H9 (cell line): ENCODE measurements at regions not wholly inside any gene's neighbourhood (a gene's known extent, or its start where the extent isn't known, plus 50 kb on each side); places are given as distances from the start of the nearest gene placed in this dataset.

Source experiments
- DNase-seq: peaks from one replicate; pipeline ENCODE4 v3.0.0-alpha.2; 2017
- H2AFZ ChIP-seq: one replicate; pipeline ENCODE4 v1.6.1; 2013; ENCODE audit warnings: mild to moderate bottlenecking, low read length, control low read depth, moderate library complexity
- H2AK5ac ChIP-seq: 2 replicates; pipeline ENCODE4 v1.6.1; 2013; ENCODE audit warnings: low read length, control low read depth, mixed read lengths; ENCODE audit not compliant: insufficient read length
- H2BK120ac ChIP-seq: one replicate; pipeline ENCODE4 v1.6.1; 2013; ENCODE audit warnings: low read depth, mild to moderate bottlenecking, low read length, control low read depth, inconsistent platforms; ENCODE audit not compliant: poor library complexity, severe bottlenecking
- H2BK12ac ChIP-seq: 2 replicates; pipeline ENCODE4 v1.6.1; 2013; ENCODE audit warnings: low read length, control low read depth, mixed read lengths, low read depth; ENCODE audit not compliant: insufficient read length
- H2BK15ac ChIP-seq: 2 replicates; pipeline ENCODE4 v1.6.1; 2013; ENCODE audit warnings: low read depth, low read length, control low read depth
- H2BK20ac ChIP-seq: one replicate; pipeline ENCODE4 v1.6.1; 2013; ENCODE audit warnings: low read depth, mild to moderate bottlenecking, low read length, control low read depth, inconsistent platforms; ENCODE audit not compliant: poor library complexity, severe bottlenecking
- H2BK5ac ChIP-seq: 2 replicates; pipeline ENCODE4 v1.6.1; 2013; ENCODE audit warnings: low read length, control low read depth, mixed read lengths; ENCODE audit not compliant: insufficient read length
- H3K14ac ChIP-seq: 2 replicates; pipeline ENCODE4 v1.6.1; 2013; ENCODE audit warnings: low read length, control low read depth; ENCODE audit not compliant: insufficient read depth
- H3K18ac ChIP-seq: 2 replicates; pipeline ENCODE4 v1.6.1; 2013; ENCODE audit warnings: low read depth, mild to moderate bottlenecking, mixed read lengths, low read length, control low read depth; ENCODE audit not compliant: insufficient read length
- H3K23ac ChIP-seq: 2 replicates; pipeline ENCODE4 v1.6.1; 2013; ENCODE audit warnings: low read length, control low read depth, mixed read lengths, low read depth; ENCODE audit not compliant: insufficient read length
- H3K23me2 ChIP-seq: 2 replicates; pipeline ENCODE4 v1.6.1; 2013; ENCODE audit warnings: low read depth, mild to moderate bottlenecking, mixed read lengths, low read length, control low read depth; ENCODE audit not compliant: insufficient read length, poor library complexity, severe bottlenecking
- H3K27ac ChIP-seq: 2 replicates; pipeline ENCODE4 v1.5.1; 2013; ENCODE audit warnings: low read length, control low read depth, mixed read lengths, low read depth; ENCODE audit not compliant: insufficient read length
- H3K27me3 ChIP-seq: 2 replicates; pipeline ENCODE4 v1.6.1; 2013; ENCODE audit warnings: low read length, control low read depth, inconsistent platforms; ENCODE audit not compliant: insufficient read depth
- H3K4ac ChIP-seq: 2 replicates; pipeline ENCODE4 v1.6.1; 2013; ENCODE audit warnings: low read depth, mild to moderate bottlenecking, control low read depth, inconsistent platforms, low read length, moderate library complexity
- H3K4me1 ChIP-seq: 2 replicates; pipeline ENCODE4 v1.6.1; 2013; ENCODE audit warnings: low read length, control low read depth, inconsistent platforms; ENCODE audit not compliant: insufficient read depth
- H3K4me2 ChIP-seq: 2 replicates; pipeline ENCODE4 v1.6.1; 2013; ENCODE audit warnings: low read length, control low read depth, mixed read lengths; ENCODE audit not compliant: insufficient read length, insufficient read depth
- H3K56ac ChIP-seq: 2 replicates; pipeline ENCODE4 v1.6.1; 2013; ENCODE audit warnings: low read depth, mild to moderate bottlenecking, mixed read lengths, low read length, control low read depth; ENCODE audit not compliant: insufficient read length
- H3K79me1 ChIP-seq: 2 replicates; pipeline ENCODE4 v1.6.1; 2013; ENCODE audit warnings: low read depth, mild to moderate bottlenecking, moderate library complexity, low read length, control low read depth, inconsistent platforms; ENCODE audit not compliant: insufficient read depth, poor library complexity, severe bottlenecking
- H3K79me2 ChIP-seq: 2 replicates; pipeline ENCODE4 v1.6.1; 2013; ENCODE audit warnings: low read length, control low read depth, inconsistent platforms; ENCODE audit not compliant: insufficient read depth
- H3K9ac ChIP-seq: 2 replicates; pipeline ENCODE4 v1.6.1; 2013; ENCODE audit warnings: low read length, control low read depth, mixed read lengths; ENCODE audit not compliant: insufficient read length; ENCODE audit errors: extremely low read depth
- H3K9me3 ChIP-seq: one replicate; pipeline ENCODE4 v1.6.1; 2013; ENCODE audit warnings: low read depth, low read length, inconsistent platforms; ENCODE audit not compliant: control insufficient read depth
- H3T11ph ChIP-seq: one replicate; pipeline ENCODE4 v1.6.1; 2013; ENCODE audit warnings: mild to moderate bottlenecking, low read length, control low read depth, inconsistent platforms
- H4K20me1 ChIP-seq: one replicate; pipeline ENCODE4 v1.6.1; 2013; ENCODE audit not compliant: control insufficient read depth, insufficient read length, insufficient read depth
- H4K5ac ChIP-seq: 2 replicates; pipeline ENCODE4 v1.6.1; 2013; ENCODE audit warnings: low read depth, mild to moderate bottlenecking, mixed read lengths, low read length, control low read depth; ENCODE audit not compliant: insufficient read length
- H4K8ac ChIP-seq: replicated peaks from 2 replicates; pipeline ENCODE4 v1.6.1; 2013; ENCODE audit warnings: low read length, control low read depth, mixed read lengths, low read depth; ENCODE audit not compliant: insufficient read length
- H4K91ac ChIP-seq: 2 replicates; pipeline ENCODE4 v1.6.1; 2013; ENCODE audit warnings: low read depth, mild to moderate bottlenecking, moderate library complexity, mixed read lengths, low read length, control low read depth; ENCODE audit not compliant: insufficient read length
- H3K27ac Mint-ChIP-seq, 3 experiments: 2 replicates in 2 of 3; 3 replicates in 1 of 3; pipeline ENCODE4 v1.8.0; 2020 to 2021; ENCODE audit warnings: mixed read lengths in 3 of 3, mild to moderate bottlenecking in 1 of 3, moderate library complexity in 1 of 3
- H3K27me3 Mint-ChIP-seq: 2 replicates; pipeline ENCODE4 v1.8.0; 2021; ENCODE audit warnings: low read depth, mild to moderate bottlenecking, moderate library complexity, mixed read lengths
- H3K36me3 Mint-ChIP-seq, 3 experiments: 2 replicates in 2 of 3; 3 replicates in 1 of 3; pipeline ENCODE4 v1.8.0; 2020 to 2021; ENCODE audit warnings: low read depth in 3 of 3, mixed read lengths in 3 of 3; ENCODE audit not compliant: insufficient read depth in 1 of 3
- H3K4me1 Mint-ChIP-seq, 2 experiments: 2 replicates each; pipeline ENCODE4 v1.8.0; 2020; ENCODE audit warnings: mixed read lengths in 2 of 2
- H3K4me3 Mint-ChIP-seq, 2 experiments: 2 replicates in 1 of 2; 3 replicates in 1 of 2; pipeline ENCODE4 v1.8.0; 2020 to 2021; ENCODE audit warnings: mild to moderate bottlenecking in 2 of 2, mixed read lengths in 2 of 2, moderate library complexity in 1 of 2
- H3K9me3 Mint-ChIP-seq, 2 experiments: 2 replicates in 1 of 2; 3 replicates in 1 of 2; pipeline ENCODE4 v1.8.0; 2020; ENCODE audit warnings: mild to moderate bottlenecking in 2 of 2, mixed read lengths in 2 of 2, moderate library complexity in 1 of 2
- CTCF ChIP-seq: fragments of 200-600 bp; sonication (generic); conservative IDR thresholded peaks from 3 replicates; pipeline ENCODE4 v1.8.0; 2021; ENCODE audit warnings: antibody characterized with exemption, mild to moderate bottlenecking
- WGBS: extraction: QIAGEN DNeasy Blood & Tissue Kit; methylation state at CpG from one replicate; pipeline ENCODE4 v1.1.7; 2013; ENCODE audit warnings: missing lambda C conversion rate, low lambda C conversion rate, mixed read lengths; ENCODE audit not compliant: insufficient read length; ENCODE audit errors: extremely low coverage; 5-methylcytosine and 5-hydroxymethylcytosine counted together

- no peak for DNase-seq
- H3K23ac ChIP-seq, result no peak overlapping the region
Measured at GRCh38 chr13:80513196-80513595, 172.3 kb upstream of the SPRY2 start.

More at GRCh38 chr13:80513196-80513595, 172.3 kb upstream of the SPRY2 start:
- no peak for TF ChIP-seq CTCF
- no peak overlapping the region for H3K27ac Mint-ChIP-seq
- Histone ChIP-seq H2AK5ac (no peak overlapping the region), H2AFZ (no peak overlapping the region), H4K20me1 (no peaks in the 10 kb centered on the region), H3K18ac (no peak overlapping the region), H2BK120ac (no peak overlapping the region), H2BK12ac (no peak overlapping the region), H3K27ac (no peak overlapping the region), H3K4me2 (no peak overlapping the region), H3K4me1 (no peaks in the 10 kb centered on the region), H3K4ac (no peak overlapping the region), H3K79me1 (no peaks in the 10 kb centered on the region), H3K27me3 (no peaks in the 10 kb centered on the region), H3K79me2 (no peaks in the 10 kb centered on the region), H2BK5ac (no peak overlapping the region), H3K14ac (no peak overlapping the region), H3K9me3 (peaks cover 7% of the 10 kb centered on the region), H4K91ac (no peak overlapping the region), H3K56ac (no peak overlapping the region), H3T11ph (no peak overlapping the region), H2BK15ac (no peak overlapping the region), H4K5ac (no peak overlapping the region), H4K8ac (no peak overlapping the region), H2BK20ac (no peak overlapping the region), H3K9ac (no peak overlapping the region), H3K23me2 (no peaks in the 10 kb centered on the region)
- H3K9me3 Mint-ChIP-seq, result peaks cover 19% of the 10 kb centered on the region in 2 experiments
- WGBS, result no CpG with 5 or more reads among the region's 1 CpG
- no peak overlapping the region for H3K4me3 Mint-ChIP-seq
- H3K4me1 Mint-ChIP-seq, result no peaks in the 10 kb centered on the region; a peak in 1 of 4 replicates
- no peaks in the 10 kb centered on the region; the same call in 1 of the 2 replicates for H3K27me3 Mint-ChIP-seq
- H3K36me3 Mint-ChIP-seq, result peaks cover 5 to 24% (median 7%) of the 10 kb centered on the region in 3 experiments; a peak in 5 of 7 replicates
